ENCODE measurements at regions not wholly inside any gene's neighbourhood (a gene's known extent, or its start where the extent isn't known, plus 50 kb on each side); places are given as distances from the start of the nearest gene placed in this dataset.

- H3K4me1 ChIP-seq (replicated peaks): no peaks in the 10 kb centered on the region
- H3K4me3 ChIP-seq: no peak overlapping the region
- DNase-seq (ENCODE audit: low spot score): no peak
- no peaks in the 10 kb centered on the region for H3K36me3 ChIP-seq
- intact Hi-C loops (cut with DNase I): no loop called here
- TF ChIP-seq CTCF (IDR thresholded peaks at IDR 0.05) (no peak), POLR2AphosphoS5 (IDR thresholded peaks at IDR 0.05) (no peak), POLR2A (IDR thresholded peaks at IDR 0.05) (no peak)
- H3K27ac ChIP-seq: no peak overlapping the region
- WGBS: 58% methylated on average over 10 of the region's 10 CpGs
- no peaks in the 10 kb centered on the region for H3K9me3 ChIP-seq
- no peaks in the 10 kb centered on the region for H3K27me3 ChIP-seq (replicated peaks; ENCODE audit: insufficient read depth)
Observed at GRCh38 chr6:169370054-169370453, 116.4 kb upstream of the THBS2 start.

GRCh38 chr6:169368200-169368599 is 114.6 kb upstream of the THBS2 start:
- no peak for DNase-seq (ENCODE audit: low spot score)
- Histone ChIP-seq H3K4me3 (no peak overlapping the region), H3K27ac (no peak overlapping the region), H3K36me3 (no peaks in the 10 kb centered on the region), H3K27me3 (replicated peaks; ENCODE audit: insufficient read depth) (no peaks in the 10 kb centered on the region), H3K9me3 (no peaks in the 10 kb centered on the region), H3K4me1 (replicated peaks) (no peaks in the 10 kb centered on the region)
- intact Hi-C loops (cut with DNase I): no loop called here
- 91% methylated on average over 11 of the region's 11 CpGs for WGBS
- TF ChIP-seq POLR2A (IDR thresholded peaks at IDR 0.05) (no peak), CTCF (IDR thresholded peaks at IDR 0.05) (no peak), POLR2AphosphoS5 (IDR thresholded peaks at IDR 0.05) (no peak)

GRCh38 chr6:169367507-169367906 is 113.9 kb upstream of the THBS2 start:
- Histone ChIP-seq H3K9me3 (no peaks in the 10 kb centered on the region), H3K4me1 (replicated peaks) (no peaks in the 10 kb centered on the region), H3K27ac (no peak overlapping the region), H3K4me3 (no peak overlapping the region), H3K36me3 (no peaks in the 10 kb centered on the region), H3K27me3 (replicated peaks; ENCODE audit: insufficient read depth) (no peaks in the 10 kb centered on the region)
- no peak for DNase-seq (ENCODE audit: low spot score)
- intact Hi-C loops (cut with DNase I): no loop called here
- TF ChIP-seq POLR2AphosphoS5 (IDR thresholded peaks at IDR 0.05) (no peak), CTCF (IDR thresholded peaks at IDR 0.05) (no peak), POLR2A (IDR thresholded peaks at IDR 0.05) (no peak)
- 94% methylated on average over 7 of the region's 7 CpGs for WGBS

DNA sequence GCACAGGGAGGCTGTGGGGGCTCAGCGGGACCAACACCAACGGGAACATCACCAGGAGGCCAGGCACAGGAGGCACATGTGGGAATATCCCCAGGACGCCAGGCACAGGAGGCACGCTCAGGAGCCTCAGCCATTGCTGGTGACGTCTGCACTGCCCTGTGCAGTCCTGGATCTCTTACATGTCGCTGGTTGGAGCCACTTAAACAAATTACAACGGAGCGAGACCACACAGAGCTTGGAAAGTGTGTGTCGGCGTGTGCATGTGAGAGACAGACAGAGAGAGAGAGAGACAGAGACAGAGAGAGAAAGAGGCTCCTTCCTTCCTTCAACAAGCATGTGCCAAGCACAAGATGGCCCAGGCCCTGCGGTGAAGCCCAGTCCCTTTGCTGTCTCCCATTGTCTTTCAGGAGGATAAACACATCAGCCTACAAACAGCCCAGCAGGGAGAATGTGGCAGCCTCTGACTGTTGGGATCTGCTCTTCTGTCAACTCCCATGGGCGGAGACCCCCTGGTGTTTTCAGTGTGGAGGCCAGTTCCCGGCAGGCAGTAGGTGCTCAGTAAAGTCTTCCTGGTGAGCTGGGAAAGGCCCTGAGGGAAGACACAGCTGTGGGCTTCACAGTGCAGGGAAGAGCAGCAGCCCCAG is 112.7 kb upstream of the THBS2 start:
- H3K4me3 ChIP-seq: no peak overlapping the region
- intact Hi-C loops (cut with DNase I): no loop called here
- TF ChIP-seq POLR2A (IDR thresholded peaks at IDR 0.05) (no peak), CTCF (IDR thresholded peaks at IDR 0.05) (no peak), POLR2AphosphoS5 (IDR thresholded peaks at IDR 0.05) (no peak)
- H3K36me3 ChIP-seq: no peaks in the 10 kb centered on the region
- no peak overlapping the region for H3K27ac ChIP-seq
- H3K27me3 ChIP-seq (replicated peaks; ENCODE audit: insufficient read depth): no peaks in the 10 kb centered on the region
- no peak for DNase-seq (ENCODE audit: low spot score)
- no peaks in the 10 kb centered on the region for H3K4me1 ChIP-seq (replicated peaks)
- WGBS: 96% methylated on average over 11 of the region's 13 CpGs
- no peaks in the 10 kb centered on the region for H3K9me3 ChIP-seq

- H3K4me1 ChIP-seq (replicated peaks): no peaks in the 10 kb centered on the region
- no peak overlapping the region for H3K4me3 ChIP-seq
- no peak for DNase-seq (ENCODE audit: low spot score)
- TF ChIP-seq CTCF (IDR thresholded peaks at IDR 0.05) (no peak), POLR2A (IDR thresholded peaks at IDR 0.05) (no peak), POLR2AphosphoS5 (IDR thresholded peaks at IDR 0.05) (no peak)
- no peaks in the 10 kb centered on the region for H3K36me3 ChIP-seq
- 88% methylated on average over 13 of the region's 13 CpGs for WGBS
- intact Hi-C loops (cut with DNase I): no loop called here
- H3K27ac ChIP-seq: no peak overlapping the region
- H3K9me3 ChIP-seq: no peaks in the 10 kb centered on the region
- H3K27me3 ChIP-seq (replicated peaks; ENCODE audit: insufficient read depth): no peaks in the 10 kb centered on the region
Observed at GRCh38 chr6:169365567-169366257, 112.1 kb upstream of the THBS2 start.

Measured in prostate gland (tissue), 2 donors.